IMR-90 (cell line): ENCODE measurements at regions not wholly inside any gene's neighbourhood (a gene's known extent, or its start where the extent isn't known, plus 50 kb on each side); places are given as distances from the start of the nearest gene placed in this dataset.

Experiments used
- ATAC-seq: fragments of 200-7000 bp; cut with Tn5 transposase; 2 replicates; pipeline ENCODE4 v1.9.1; 2020; ENCODE audit warnings: low read depth, mild to moderate bottlenecking, moderate library complexity
- BruUV-seq: library from RNA; stranded (reverse); fragments of 400-500 nt; replicated peaks from 2 replicates; lab custom pipeline; 2021; lab: Mats Ljungman, UMichigan
- CTCF ChIA-PET: fragments of 300-600 bp; formaldehyde crosslinking; extraction: SDS; loops from one replicate; lab custom pipeline; 2021; ENCODE audit warnings: antibody characterized with exemption; lab: Yijun Ruan, JAX
- POLR2A ChIA-PET: fragments of 300-600 bp; sonication (Branson Sonifier 250); formaldehyde crosslinking; loops from one replicate; lab custom pipeline; 2022; ENCODE audit warnings: antibody characterized with exemption; ENCODE audit not compliant: unreplicated experiment; lab: Charles Lee
- DNase-seq: peaks from one replicate; pipeline ENCODE4 v3.0.0; 2013
- H2AFZ ChIP-seq: replicated peaks from 2 replicates; pipeline ENCODE3; 2013; ENCODE audit warnings: low read length, mild to moderate bottlenecking; ENCODE audit not compliant: poor library complexity
- H2AK5ac ChIP-seq: 2 replicates; pipeline ENCODE4 v1.6.1; 2013; ENCODE audit warnings: low read depth, low read length, inconsistent platforms
- H2AK9ac ChIP-seq: replicated peaks from 2 replicates; pipeline ENCODE3; 2013; ENCODE audit warnings: mild to moderate bottlenecking, low read depth, low read length, moderate library complexity; ENCODE audit not compliant: poor library complexity
- H2BK120ac ChIP-seq: 2 replicates; pipeline ENCODE4 v1.6.1; 2013; ENCODE audit warnings: low read depth, low read length, inconsistent platforms
- H2BK15ac ChIP-seq: 3 replicates; pipeline ENCODE4 v1.6.1; 2013; ENCODE audit warnings: low read depth, low read length, inconsistent platforms
- H2BK20ac ChIP-seq: 2 replicates; pipeline ENCODE4 v1.6.1; 2013; ENCODE audit warnings: low read depth, mild to moderate bottlenecking, inconsistent platforms, low read length, moderate library complexity
- H2BK5ac ChIP-seq: 2 replicates; pipeline ENCODE4 v1.6.1; 2013; ENCODE audit warnings: mild to moderate bottlenecking, low read depth, low read length, inconsistent platforms; ENCODE audit not compliant: poor library complexity, severe bottlenecking
- H3K14ac ChIP-seq: replicated peaks from 2 replicates; pipeline ENCODE4 v1.6.1; 2013; ENCODE audit warnings: low read depth, low read length, inconsistent platforms
- H3K18ac ChIP-seq: 2 replicates; pipeline ENCODE4 v1.6.1; 2013; ENCODE audit warnings: low read depth, low read length, control low read depth
- H3K23ac ChIP-seq: 2 replicates; pipeline ENCODE4 v1.6.1; 2013; ENCODE audit warnings: low read depth, low read length, inconsistent platforms
- H3K27ac ChIP-seq: 2 replicates; pipeline ENCODE4 v1.5.1; 2013; ENCODE audit warnings: mild to moderate bottlenecking, control low read depth, low read length; ENCODE audit not compliant: insufficient read depth
- H3K27me3 ChIP-seq: 2 replicates; pipeline ENCODE4 v1.6.1; 2013; ENCODE audit warnings: low read length; ENCODE audit not compliant: control insufficient read depth, insufficient read depth
- H3K36me3 ChIP-seq: 2 replicates; pipeline ENCODE4 v1.6.1; 2013; ENCODE audit warnings: low read length, mixed read lengths; ENCODE audit not compliant: control insufficient read depth, insufficient read depth
- H3K4ac ChIP-seq: 2 replicates; pipeline ENCODE4 v1.6.1; 2013; ENCODE audit warnings: low read depth, low read length, inconsistent platforms
- H3K4me1 ChIP-seq: 2 replicates; pipeline ENCODE4 v1.6.1; 2013; ENCODE audit warnings: low read length, mixed read lengths; ENCODE audit not compliant: control insufficient read depth, insufficient read depth
- H3K4me2 ChIP-seq: 2 replicates; pipeline ENCODE4 v1.6.1; 2013; ENCODE audit warnings: low read depth, mild to moderate bottlenecking, control low read depth, low read length, moderate library complexity
- H3K4me3 ChIP-seq: 2 replicates; pipeline ENCODE4 v1.5.1; 2013; ENCODE audit warnings: low read depth, mild to moderate bottlenecking, control low read depth, low read length, moderate library complexity; ENCODE audit not compliant: insufficient read depth
- H3K56ac ChIP-seq: 2 replicates; pipeline ENCODE4 v1.6.1; 2013; ENCODE audit warnings: low read length, inconsistent platforms; ENCODE audit not compliant: insufficient read depth; ENCODE audit errors: extremely low read depth
- H3K79me1 ChIP-seq, 2 experiments: 2 replicates each; pipeline ENCODE4 v1.6.1; 2013; ENCODE audit warnings: low read length in 2 of 2, inconsistent platforms in 1 of 2, low read depth in 1 of 2
- H3K9ac ChIP-seq: 2 replicates; pipeline ENCODE4 v1.6.1; 2013; ENCODE audit warnings: low read depth, low read length, control low read depth
- H3K9me1 ChIP-seq: 2 replicates; pipeline ENCODE4 v1.6.1; 2013; ENCODE audit warnings: low read length, inconsistent platforms; ENCODE audit not compliant: insufficient read depth
- H3K9me3 ChIP-seq: 2 replicates; pipeline ENCODE4 v1.6.1; 2013; ENCODE audit warnings: low read length; ENCODE audit not compliant: control insufficient read depth, insufficient read depth
- H4K20me1 ChIP-seq: 2 replicates; pipeline ENCODE4 v1.6.1; 2013; ENCODE audit warnings: low read length, inconsistent platforms; ENCODE audit not compliant: insufficient read depth
- H4K5ac ChIP-seq: 2 replicates; pipeline ENCODE4 v1.6.1; 2013; ENCODE audit warnings: mild to moderate bottlenecking, low read depth, low read length, control low read depth
- H4K8ac ChIP-seq, 2 experiments: 2 replicates each; pipeline ENCODE4 v1.6.1; 2013; ENCODE audit warnings: low read depth in 2 of 2, low read length in 2 of 2, control low read depth in 1 of 2, inconsistent platforms in 1 of 2
- H4K91ac ChIP-seq: 2 replicates; pipeline ENCODE4 v1.6.1; 2013; ENCODE audit warnings: low read depth, low read length, inconsistent platforms; ENCODE audit not compliant: insufficient read depth
- CEBPB ChIP-seq: IDR thresholded peaks from 2 replicates; pipeline ENCODE4 v1.6.1; 2012; ENCODE audit warnings: low read depth, low read length, improper control_type of control experiment
- CTCF ChIP-seq: conservative IDR thresholded peaks from 2 replicates; pipeline ENCODE4 v1.5.1; 2012; ENCODE audit warnings: mild to moderate bottlenecking, low read depth, low read length, improper control_type of control experiment
- FOS ChIP-seq: fragments of 150-350 bp; IDR thresholded peaks from 2 replicates; pipeline ENCODE4 v1.6.1; 2016; ENCODE audit warnings: low read depth, low read length
- SMC3 ChIP-seq: fragments of 150-350 bp; IDR thresholded peaks from 2 replicates; pipeline ENCODE4 v1.6.1; 2016; ENCODE audit warnings: low read depth, mild to moderate bottlenecking, antibody characterized with exemption, low read length, moderate library complexity
- WGBS, 2 experiments: methylation state at CpG; one replicate each; pipeline versions ENCODE4 v1.1.5 to v1.1.7; 2013; ENCODE audit warnings: missing lambda C conversion rate in 2 of 2; ENCODE audit not compliant: insufficient read length in 1 of 2; ENCODE audit errors: extremely low coverage in 2 of 2; 5-methylcytosine and 5-hydroxymethylcytosine counted together
- dilution Hi-C: fragments of 300-500 bp; cut with HindIII; formaldehyde crosslinking; loops from one replicate; pipeline ENCODE4 v1.14.3; 2018; ENCODE audit warnings: low sequenced_read_pairs; ENCODE audit not compliant: unreplicated experiment
- in situ Hi-C: fragments of 300-500 bp; cut with MboI; formaldehyde crosslinking; loops from 3 replicates; pipeline ENCODE4 v1.14.3; 2019; ENCODE audit warnings: low sequenced_read_pairs, inconsistent platforms, mixed read lengths
- intact Hi-C: fragments of 100-400 bp; cut with micrococcal nuclease; formaldehyde crosslinking; loops from 2 replicates; pipeline ENCODE4 v1.10.0; 2022

GRCh38 chr11:15313862-15314261 lies 199.1 kb downstream of the INSC start:
- no peak for TF ChIP-seq CEBPB
- TF ChIP-seq CTCF: no peak
- no peak for TF ChIP-seq SMC3
- no peak for TF ChIP-seq FOS
- Histone ChIP-seq H3K4ac (no peak overlapping the region), H4K8ac (no peak overlapping the region), H3K27me3 (peaks cover 2% of the 10 kb centered on the region; the same call in 1 of the 2 replicates), H3K4me3 (no peak overlapping the region), H3K79me1 (no peaks in the 10 kb centered on the region), H4K20me1 (no peaks in the 10 kb centered on the region), H3K23ac (no peak overlapping the region), H2BK120ac (no peak overlapping the region), H3K36me3 (no peaks in the 10 kb centered on the region), H2AK5ac (no peak overlapping the region), H3K9ac (no peak overlapping the region), H3K14ac (no peak overlapping the region), H2AK9ac (no peak overlapping the region), H3K27ac (no peak overlapping the region), H2AFZ (no peak overlapping the region), H3K9me1 (no peaks in the 10 kb centered on the region), H3K4me1 (no peaks in the 10 kb centered on the region), H2BK20ac (no peak overlapping the region), H3K56ac (no peak overlapping the region), H4K5ac (no peak overlapping the region), H3K4me2 (no peak overlapping the region), H2BK5ac (no peak overlapping the region), H3K18ac (no peak overlapping the region), H3K9me3 (no peaks in the 10 kb centered on the region), H2BK15ac (no peak overlapping the region), H4K91ac (no peak overlapping the region)
- DNase-seq: no peak
- intact Hi-C loops (no loop called here), in situ Hi-C loops (no loop called here), dilution Hi-C loops (no loop called here)
- CTCF ChIA-PET: no interaction called here
- ATAC-seq: no peak
- WGBS, 2 experiments: no CpG with 5 or more reads among the region's 2 CpGs
- BruUV-seq: no TSS peak
- POLR2A ChIA-PET: no interaction called here
